ENCODE measurements at regions not wholly inside any gene's neighbourhood (a gene's known extent, or its start where the extent isn't known, plus 50 kb on each side); places are given as distances from the start of the nearest gene placed in this dataset.
"Not testable (repeated sequence)": the region's sequence is repeated elsewhere in the genome, so short reads cannot be mapped to it uniquely, and the experiment has no call there.

DNA sequence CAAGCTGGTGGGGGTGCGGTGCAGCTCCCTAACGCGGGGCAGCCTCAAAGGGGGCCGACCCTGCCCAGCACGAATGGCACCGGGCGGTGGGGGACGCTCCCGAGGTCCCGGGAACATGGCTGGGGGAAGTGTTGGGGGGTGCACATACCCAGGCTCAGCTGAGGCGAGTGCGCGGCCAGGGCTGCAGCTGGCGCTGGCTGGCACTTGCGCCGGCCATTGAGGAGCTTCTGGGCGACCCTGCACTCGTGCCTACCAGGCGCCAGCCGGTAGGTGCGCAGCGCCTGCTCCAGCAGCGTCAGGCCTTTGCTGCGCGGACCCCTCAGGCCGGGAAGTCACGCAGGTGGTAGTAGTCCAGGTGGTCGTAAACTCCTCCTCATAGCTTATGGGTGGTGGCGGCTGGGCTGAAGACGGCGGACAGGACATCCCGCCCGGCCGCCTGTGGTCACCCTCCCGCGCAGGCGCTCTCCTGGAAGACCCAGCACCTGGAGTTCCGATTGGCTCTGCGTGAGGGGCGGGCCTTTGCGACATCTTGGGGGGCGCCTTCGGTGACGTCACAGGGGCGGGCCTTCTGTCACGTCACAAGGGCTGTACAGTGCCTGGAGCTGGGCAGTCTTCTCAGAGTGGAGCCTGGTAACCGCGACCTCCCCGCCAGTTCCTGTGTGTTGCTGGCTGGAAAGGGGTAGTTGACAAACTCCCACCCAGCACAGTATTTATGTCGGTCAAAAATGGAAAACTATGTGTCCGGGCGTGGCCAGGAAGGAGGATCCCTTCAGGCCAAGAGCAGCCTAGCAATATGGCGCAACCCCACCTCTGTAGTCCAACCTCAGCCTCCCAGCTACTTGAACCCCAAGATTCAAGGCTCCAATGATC, 74.5 kb upstream of the ERV3-1 start:
- H3K4me1 ChIP-seq; intact Hi-C loops (cut with micrococcal nuclease); H3K27me3 ChIP-seq (ENCODE audit: low read depth); H3K36me3 ChIP-seq; H3K9me3 ChIP-seq (replicated peaks): not testable (repeated sequence)
- Histone ChIP-seq H3K27ac (replicated peaks) (peak overlapping the region; percentile 90), H3K4me3 (peak overlapping the region; percentile 88)
- peak; percentile 97 for DNase-seq

DNA sequence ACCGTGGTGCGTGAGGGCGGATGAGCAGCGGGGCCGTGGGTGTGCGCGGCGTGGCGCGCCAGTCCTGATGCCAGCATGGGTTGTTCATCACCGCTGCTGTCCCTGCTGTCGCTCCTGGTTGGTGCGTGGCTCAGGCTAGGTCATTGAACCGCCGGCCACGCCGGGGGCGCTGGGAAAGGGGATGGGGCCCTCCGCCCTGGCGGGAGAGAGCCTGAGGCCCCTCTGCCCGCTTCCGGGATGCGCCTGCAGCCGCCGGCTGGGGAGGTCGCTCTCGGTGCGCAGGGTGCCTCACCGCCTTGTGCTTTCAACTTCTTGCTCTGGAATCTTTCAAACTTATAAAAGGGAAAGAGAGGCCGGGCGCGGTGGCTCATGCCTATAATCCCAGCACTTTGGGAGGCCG, 68.5 kb upstream of the ERV3-1 start:
- H3K4me3 ChIP-seq; H3K4me1 ChIP-seq; intact Hi-C loops (cut with micrococcal nuclease); DNase-seq; H3K27me3 ChIP-seq (ENCODE audit: low read depth); H3K27ac ChIP-seq (replicated peaks); H3K9me3 ChIP-seq (replicated peaks): not testable (repeated sequence)
- H3K36me3 ChIP-seq = peaks cover 11% of the 10 kb centered on the region

DNA sequence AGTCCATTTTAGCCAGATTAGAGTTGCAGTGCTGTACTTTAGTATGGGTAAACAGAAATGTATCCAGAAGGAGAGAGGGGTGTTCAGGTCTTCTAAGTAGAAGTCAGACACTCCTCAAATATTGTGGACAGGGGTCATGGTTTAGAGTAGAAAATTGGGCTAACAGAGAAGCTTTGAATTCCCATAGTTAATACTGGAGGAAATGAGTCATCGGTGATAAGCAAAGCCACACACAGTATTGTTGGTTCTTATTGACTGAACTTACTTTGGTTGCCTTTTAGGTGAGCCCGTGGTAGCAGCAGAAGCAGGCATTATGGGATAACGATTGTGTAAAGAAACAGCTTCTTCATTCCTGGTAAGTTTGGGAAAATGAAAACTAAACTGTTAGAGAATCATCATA, 66.7 kb upstream of the ERV3-1 start:
- intact Hi-C loops (cut with micrococcal nuclease); DNase-seq: not testable (repeated sequence)

DNA sequence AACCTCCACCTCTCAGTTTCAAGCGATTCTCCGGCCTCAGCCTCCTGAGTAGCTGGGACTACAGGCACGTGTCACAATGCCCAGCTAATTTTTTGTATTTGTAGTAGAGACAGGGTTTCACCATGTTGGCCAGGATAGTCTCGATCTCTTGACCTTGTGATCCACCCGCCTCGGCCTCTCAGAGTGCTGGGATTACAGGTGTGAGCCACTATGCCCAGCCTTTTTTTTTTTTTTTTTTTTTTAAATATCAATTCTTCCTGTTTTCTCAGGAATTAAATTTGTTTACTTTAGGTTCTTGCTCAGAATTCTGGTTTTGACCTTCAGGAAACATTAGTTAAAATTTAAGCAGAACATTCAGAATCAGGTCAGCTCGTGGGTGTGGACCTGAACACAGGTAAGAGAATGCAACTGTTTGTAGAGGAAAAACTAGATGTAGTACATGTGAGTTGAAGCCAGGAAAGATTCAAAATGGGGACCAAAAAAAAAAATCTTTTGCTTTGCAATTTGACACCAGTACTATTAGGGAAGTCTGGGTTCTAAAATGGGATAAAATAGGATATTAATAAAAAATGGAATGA, 65.5 kb upstream of the ERV3-1 start:
- intact Hi-C loops (cut with micrococcal nuclease); DNase-seq; H3K4me1 ChIP-seq; H3K9me3 ChIP-seq (replicated peaks); H3K4me3 ChIP-seq; H3K27me3 ChIP-seq (ENCODE audit: low read depth); H3K27ac ChIP-seq (replicated peaks): not testable (repeated sequence)
- H3K36me3 ChIP-seq = peaks cover 23% of the 10 kb centered on the region

More for the DNA sequence above, 66.7 kb upstream of the ERV3-1 start:
- H3K27ac ChIP-seq (replicated peaks); H3K27me3 ChIP-seq (ENCODE audit: low read depth); H3K4me3 ChIP-seq; H3K9me3 ChIP-seq (replicated peaks); H3K4me1 ChIP-seq: not testable (repeated sequence)
- H3K36me3 ChIP-seq = peaks cover 19% of the 10 kb centered on the region

DNA sequence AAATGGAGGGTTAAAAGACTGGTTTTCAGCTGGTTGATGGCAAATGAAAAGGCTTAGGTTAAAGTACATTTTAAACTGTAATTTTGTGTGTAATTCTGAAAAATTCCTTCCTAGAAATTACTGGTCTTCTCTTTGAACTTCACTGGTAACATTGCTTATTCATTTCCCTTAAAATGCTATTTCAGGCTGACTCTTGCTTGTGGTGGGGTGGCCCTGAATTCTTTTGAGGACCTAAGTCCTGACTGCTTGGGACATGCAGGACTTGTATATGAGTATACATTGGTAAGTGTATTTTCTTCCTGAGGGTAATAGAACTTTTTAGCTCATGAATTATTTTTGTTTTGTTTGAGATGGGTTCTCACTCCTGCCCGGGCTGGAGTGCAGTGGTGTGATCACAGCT, 63.0 kb upstream of the ERV3-1 start:
- H3K4me1 ChIP-seq; H3K4me3 ChIP-seq; intact Hi-C loops (cut with micrococcal nuclease); H3K27ac ChIP-seq (replicated peaks); H3K9me3 ChIP-seq (replicated peaks); DNase-seq; H3K27me3 ChIP-seq (ENCODE audit: low read depth): not testable (repeated sequence)
- peaks cover 36% of the 10 kb centered on the region for H3K36me3 ChIP-seq

DNA sequence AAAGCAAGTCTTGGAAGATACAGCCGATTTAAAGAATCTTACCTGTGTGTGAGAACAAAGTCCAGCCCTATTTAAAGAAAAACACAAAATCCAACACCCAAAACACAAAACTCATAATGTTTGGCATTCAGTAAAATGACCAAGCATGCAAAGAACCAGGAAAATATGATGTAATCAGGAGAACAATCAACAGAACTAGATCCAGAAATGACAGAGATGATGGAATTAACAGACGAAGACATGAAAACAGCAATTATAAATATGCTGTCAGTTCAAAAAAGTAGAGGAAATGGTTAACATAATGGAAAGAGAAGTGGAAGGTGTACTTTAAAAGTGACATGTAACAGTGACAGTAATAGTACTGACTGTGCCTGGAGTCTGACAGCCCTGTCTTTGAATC, 56.1 kb upstream of the ERV3-1 start:
- peak overlapping the region; percentile 33 for H3K27ac ChIP-seq (replicated peaks)
- H3K4me3 ChIP-seq; H3K27me3 ChIP-seq (ENCODE audit: low read depth); DNase-seq; intact Hi-C loops (cut with micrococcal nuclease); H3K9me3 ChIP-seq (replicated peaks): not testable (repeated sequence)
- H3K36me3 ChIP-seq = peaks cover 20% of the 10 kb centered on the region
- peaks cover 13% of the 10 kb centered on the region for H3K4me1 ChIP-seq

DNA sequence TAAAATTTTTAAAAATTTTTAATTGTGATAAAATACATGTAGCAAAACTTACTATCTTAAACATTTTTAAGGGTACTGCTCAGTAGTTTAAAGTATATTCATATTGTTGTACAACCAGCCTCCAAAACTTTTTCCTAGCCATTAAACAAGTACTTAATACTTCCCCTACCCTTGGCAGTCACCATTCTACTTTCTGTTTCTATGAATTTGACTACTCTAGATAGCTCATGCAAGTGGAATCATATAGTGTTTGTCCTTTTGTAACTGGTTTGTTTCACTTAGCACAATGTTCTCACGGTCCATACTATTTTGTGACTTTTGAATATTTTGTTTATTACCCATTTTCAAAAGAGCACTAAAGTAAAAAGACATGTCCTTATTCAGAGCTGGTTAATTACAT, 52.8 kb upstream of the ERV3-1 start:
- H3K36me3 ChIP-seq = peaks cover 12% of the 10 kb centered on the region
- H3K27me3 ChIP-seq (ENCODE audit: low read depth); intact Hi-C loops (cut with micrococcal nuclease); H3K4me3 ChIP-seq; H3K27ac ChIP-seq (replicated peaks); H3K9me3 ChIP-seq (replicated peaks); DNase-seq: not testable (repeated sequence)
- peaks cover 13% of the 10 kb centered on the region for H3K4me1 ChIP-seq
